GM23338 (cell line): ENCODE measurements at regions not wholly inside any gene's neighbourhood (a gene's known extent, or its start where the extent isn't known, plus 50 kb on each side); places are given as distances from the start of the nearest gene placed in this dataset.

Experiments used
- ATAC-seq: fragments of 200-7000 bp; cut with Tn5 transposase; 3 replicates; pipeline ENCODE4 v1.9.1; 2020
- DNase-seq: peaks from one replicate; pipeline ENCODE4 v3.0.0-alpha.2; 2015; ENCODE audit warnings: low spot score
- H2AFZ ChIP-seq: fragments of 200-600 bp; sonication (generic); 2 replicates; pipeline ENCODE4 v1.8.0; 2016; ENCODE audit warnings: antibody characterized with exemption, mild to moderate bottlenecking, moderate library complexity
- H3F3A ChIP-seq: fragments of 200-600 bp; sonication (generic); replicated peaks from 2 replicates; pipeline ENCODE4 v1.8.0; 2017; ENCODE audit warnings: antibody characterized with exemption, mixed run types, low read depth
- H3K27ac ChIP-seq: fragments of 200-600 bp; sonication (generic); 2 replicates; pipeline ENCODE4 v1.6.1; 2016; ENCODE audit warnings: low read depth
- H3K27me3 ChIP-seq: fragments of 200-600 bp; sonication (generic); 2 replicates; pipeline ENCODE4 v1.8.0; 2016; ENCODE audit warnings: mild to moderate bottlenecking, mixed run types, moderate library complexity; ENCODE audit not compliant: insufficient read depth
- H3K36me3 ChIP-seq: fragments of 200-600 bp; sonication (generic); 2 replicates; pipeline ENCODE4 v1.8.0; 2016; ENCODE audit warnings: mild to moderate bottlenecking; ENCODE audit not compliant: insufficient read depth
- H3K4me1 ChIP-seq: fragments of 200-600 bp; sonication (generic); 2 replicates; pipeline ENCODE4 v1.8.0; 2016; ENCODE audit warnings: mild to moderate bottlenecking, moderate library complexity; ENCODE audit not compliant: insufficient read depth
- H3K4me2 ChIP-seq: fragments of 200-600 bp; sonication (generic); 2 replicates; pipeline ENCODE4 v1.7.1; 2017; ENCODE audit warnings: mixed run types
- H3K4me3 ChIP-seq: fragments of 200-600 bp; sonication (generic); 2 replicates; pipeline ENCODE4 v1.6.1; 2016; ENCODE audit warnings: mixed run types
- H3K79me2 ChIP-seq: fragments of 200-600 bp; sonication (generic); replicated peaks from 2 replicates; pipeline ENCODE4 v1.8.0; 2017; ENCODE audit warnings: mild to moderate bottlenecking; ENCODE audit not compliant: insufficient read depth
- H3K9me2 ChIP-seq: fragments of 200-600 bp; sonication (generic); 2 replicates; pipeline ENCODE4 v1.8.0; 2017; ENCODE audit not compliant: insufficient read depth
- H4K20me1 ChIP-seq: fragments of 200-600 bp; sonication (generic); replicated peaks from 2 replicates; pipeline ENCODE4 v1.8.0; 2017; ENCODE audit warnings: mild to moderate bottlenecking; ENCODE audit not compliant: insufficient read depth
- H3K27ac Mint-ChIP-seq: 2 replicates; pipeline ENCODE4 v1.8.0; 2020; ENCODE audit warnings: inconsistent platforms, mild to moderate bottlenecking, moderate library complexity, mixed read lengths
- H3K27me3 Mint-ChIP-seq: 3 replicates; pipeline ENCODE4 v1.8.0; 2022; ENCODE audit warnings: low read depth, mild to moderate bottlenecking, moderate library complexity, mixed read lengths, inconsistent platforms; ENCODE audit not compliant: insufficient read depth, poor library complexity
- H3K36me3 Mint-ChIP-seq: 3 replicates; pipeline ENCODE4 v1.8.0; 2021; ENCODE audit warnings: low read depth, mild to moderate bottlenecking, inconsistent platforms, moderate library complexity, mixed read lengths
- H3K4me1 Mint-ChIP-seq: 3 replicates; pipeline ENCODE4 v1.8.0; 2020; ENCODE audit warnings: mild to moderate bottlenecking, inconsistent platforms, mixed read lengths
- H3K4me3 Mint-ChIP-seq: 3 replicates; pipeline ENCODE4 v1.8.0; 2021; ENCODE audit warnings: moderate library complexity, mild to moderate bottlenecking, inconsistent platforms, mixed read lengths
- H3K9me3 Mint-ChIP-seq: 3 replicates; pipeline ENCODE4 v1.8.0; 2020; ENCODE audit warnings: moderate library complexity, mild to moderate bottlenecking, inconsistent platforms, mixed read lengths
- CREB1 ChIP-seq: fragments of 250-450 bp; sonication (Bioruptor Pico); IDR thresholded peaks from 2 replicates; pipeline ENCODE4 v1.5.0; 2020; ENCODE audit warnings: low read depth, mild to moderate bottlenecking, moderate library complexity
- EZH2 ChIP-seq: fragments of 200-600 bp; sonication (generic); IDR thresholded peaks from one replicate; pipeline ENCODE4 v1.8.0; 2017; ENCODE audit warnings: antibody characterized with exemption, mild to moderate bottlenecking, low read depth; ENCODE audit not compliant: unreplicated experiment
- EZH2phosphoT487 ChIP-seq: fragments of 200-600 bp; sonication (generic); IDR thresholded peaks from one replicate; pipeline ENCODE4 v1.8.1; 2018; ENCODE audit warnings: antibody characterized with exemption; ENCODE audit not compliant: unreplicated experiment
- JUNB ChIP-seq: IDR thresholded peaks from one replicate; pipeline ENCODE4 v1.6.1; 2016; ENCODE audit warnings: antibody characterized with exemption; ENCODE audit not compliant: unreplicated experiment
- NANOG ChIP-seq: IDR thresholded peaks from 2 replicates; pipeline ENCODE4 v1.6.1; 2016; ENCODE audit warnings: antibody characterized with exemption, borderline replicate concordance
- POLR2AphosphoS5 ChIP-seq: IDR thresholded peaks from 2 replicates; pipeline ENCODE4 v1.6.1; 2016; ENCODE audit warnings: antibody characterized with exemption, low read depth
- REST ChIP-seq: IDR thresholded peaks from one replicate; pipeline ENCODE4 v1.6.1; 2018; ENCODE audit warnings: antibody characterized with exemption; ENCODE audit not compliant: unreplicated experiment
- STAT1 ChIP-seq: IDR thresholded peaks from one replicate; pipeline ENCODE4 v1.6.1; 2016; ENCODE audit warnings: antibody characterized with exemption; ENCODE audit not compliant: unreplicated experiment
- ZNF114 ChIP-seq: fragments of 250-450 bp; sonication (Bioruptor Pico); IDR thresholded peaks from 2 replicates; pipeline ENCODE4 v1.5.0; 2020; ENCODE audit warnings: mild to moderate bottlenecking, moderate library complexity
- ZNF331 ChIP-seq: fragments of 250-450 bp; sonication (Bioruptor Pico); IDR thresholded peaks from 2 replicates; pipeline ENCODE4 v1.5.0; 2020; ENCODE audit warnings: low read depth, mild to moderate bottlenecking, moderate library complexity
- TF ChIP-seq, protein P1 (sequence below), 2 experiments: fragments of 200-600 bp in 1 of 2; sonication (generic) in 1 of 2; conservative IDR thresholded peaks; 2 replicates each; pipeline versions ENCODE4 v1.5.1 to v1.6.1; 2016 to 2017; ENCODE audit warnings: antibody characterized with exemption in 2 of 2, low read depth in 2 of 2, mild to moderate bottlenecking in 2 of 2, moderate library complexity in 1 of 2
- TF ChIP-seq, protein P2 (sequence below): IDR thresholded peaks from 2 replicates; pipeline ENCODE4 v1.6.1; 2016; ENCODE audit warnings: antibody characterized with exemption
- TF ChIP-seq, protein P3 (sequence below): fragments of 250-450 bp; sonication (Bioruptor Pico); IDR thresholded peaks from 2 replicates; pipeline ENCODE4 v1.5.0; 2020; ENCODE audit warnings: mild to moderate bottlenecking, moderate library complexity

- ATAC-seq, result no peak
- Histone ChIP-seq H3K9me2 (no peaks in the 10 kb centered on the region), H3K4me2 (no peak overlapping the region), H4K20me1 (no peaks in the 10 kb centered on the region), H3K4me1 (no peaks in the 10 kb centered on the region; the same call in 1 of the 2 replicates), H3K79me2 (no peaks in the 10 kb centered on the region), H3K4me3 (no peak overlapping the region), H2AFZ (peak overlapping the region; percentile 10; the same call in 1 of the 2 replicates), H3K27me3 (no peaks in the 10 kb centered on the region), H3F3A (no peaks in the 10 kb centered on the region), H3K36me3 (no peaks in the 10 kb centered on the region), H3K27ac (no peak overlapping the region)
- peaks cover 3% of the 10 kb centered on the region for H3K27me3 Mint-ChIP-seq
- H3K4me3 Mint-ChIP-seq, result no peak overlapping the region
- DNase-seq, result no peak
- no peaks in the 10 kb centered on the region; the same call in 2 of the 3 replicates for H3K9me3 Mint-ChIP-seq
- H3K36me3 Mint-ChIP-seq, result no peaks in the 10 kb centered on the region
- no peaks in the 10 kb centered on the region; the same call in 2 of the 3 replicates for H3K4me1 Mint-ChIP-seq
- no peak overlapping the region for H3K27ac Mint-ChIP-seq
- TF ChIP-seq EZH2 (no peak), ZNF114 (no peak), NANOG (no peak), ZNF331 (CRISPR knock-in tag) (no peak), JUNB (no peak), STAT1 (no peak), POLR2AphosphoS5 (no peak), CREB1 (CRISPR knock-in tag) (no peak), EZH2phosphoT487 (no peak), REST (no peak)
- TF ChIP-seq, protein P1, sequence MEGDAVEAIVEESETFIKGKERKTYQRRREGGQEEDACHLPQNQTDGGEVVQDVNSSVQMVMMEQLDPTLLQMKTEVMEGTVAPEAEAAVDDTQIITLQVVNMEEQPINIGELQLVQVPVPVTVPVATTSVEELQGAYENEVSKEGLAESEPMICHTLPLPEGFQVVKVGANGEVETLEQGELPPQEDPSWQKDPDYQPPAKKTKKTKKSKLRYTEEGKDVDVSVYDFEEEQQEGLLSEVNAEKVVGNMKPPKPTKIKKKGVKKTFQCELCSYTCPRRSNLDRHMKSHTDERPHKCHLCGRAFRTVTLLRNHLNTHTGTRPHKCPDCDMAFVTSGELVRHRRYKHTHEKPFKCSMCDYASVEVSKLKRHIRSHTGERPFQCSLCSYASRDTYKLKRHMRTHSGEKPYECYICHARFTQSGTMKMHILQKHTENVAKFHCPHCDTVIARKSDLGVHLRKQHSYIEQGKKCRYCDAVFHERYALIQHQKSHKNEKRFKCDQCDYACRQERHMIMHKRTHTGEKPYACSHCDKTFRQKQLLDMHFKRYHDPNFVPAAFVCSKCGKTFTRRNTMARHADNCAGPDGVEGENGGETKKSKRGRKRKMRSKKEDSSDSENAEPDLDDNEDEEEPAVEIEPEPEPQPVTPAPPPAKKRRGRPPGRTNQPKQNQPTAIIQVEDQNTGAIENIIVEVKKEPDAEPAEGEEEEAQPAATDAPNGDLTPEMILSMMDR (conservative IDR thresholded peaks at IDR 0.05; ENCODE audit: low read depth in 2 of 2), result no peak
- TF ChIP-seq, protein P2, sequence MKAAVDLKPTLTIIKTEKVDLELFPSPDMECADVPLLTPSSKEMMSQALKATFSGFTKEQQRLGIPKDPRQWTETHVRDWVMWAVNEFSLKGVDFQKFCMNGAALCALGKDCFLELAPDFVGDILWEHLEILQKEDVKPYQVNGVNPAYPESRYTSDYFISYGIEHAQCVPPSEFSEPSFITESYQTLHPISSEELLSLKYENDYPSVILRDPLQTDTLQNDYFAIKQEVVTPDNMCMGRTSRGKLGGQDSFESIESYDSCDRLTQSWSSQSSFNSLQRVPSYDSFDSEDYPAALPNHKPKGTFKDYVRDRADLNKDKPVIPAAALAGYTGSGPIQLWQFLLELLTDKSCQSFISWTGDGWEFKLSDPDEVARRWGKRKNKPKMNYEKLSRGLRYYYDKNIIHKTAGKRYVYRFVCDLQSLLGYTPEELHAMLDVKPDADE, result no peak
- TF ChIP-seq, protein P3, sequence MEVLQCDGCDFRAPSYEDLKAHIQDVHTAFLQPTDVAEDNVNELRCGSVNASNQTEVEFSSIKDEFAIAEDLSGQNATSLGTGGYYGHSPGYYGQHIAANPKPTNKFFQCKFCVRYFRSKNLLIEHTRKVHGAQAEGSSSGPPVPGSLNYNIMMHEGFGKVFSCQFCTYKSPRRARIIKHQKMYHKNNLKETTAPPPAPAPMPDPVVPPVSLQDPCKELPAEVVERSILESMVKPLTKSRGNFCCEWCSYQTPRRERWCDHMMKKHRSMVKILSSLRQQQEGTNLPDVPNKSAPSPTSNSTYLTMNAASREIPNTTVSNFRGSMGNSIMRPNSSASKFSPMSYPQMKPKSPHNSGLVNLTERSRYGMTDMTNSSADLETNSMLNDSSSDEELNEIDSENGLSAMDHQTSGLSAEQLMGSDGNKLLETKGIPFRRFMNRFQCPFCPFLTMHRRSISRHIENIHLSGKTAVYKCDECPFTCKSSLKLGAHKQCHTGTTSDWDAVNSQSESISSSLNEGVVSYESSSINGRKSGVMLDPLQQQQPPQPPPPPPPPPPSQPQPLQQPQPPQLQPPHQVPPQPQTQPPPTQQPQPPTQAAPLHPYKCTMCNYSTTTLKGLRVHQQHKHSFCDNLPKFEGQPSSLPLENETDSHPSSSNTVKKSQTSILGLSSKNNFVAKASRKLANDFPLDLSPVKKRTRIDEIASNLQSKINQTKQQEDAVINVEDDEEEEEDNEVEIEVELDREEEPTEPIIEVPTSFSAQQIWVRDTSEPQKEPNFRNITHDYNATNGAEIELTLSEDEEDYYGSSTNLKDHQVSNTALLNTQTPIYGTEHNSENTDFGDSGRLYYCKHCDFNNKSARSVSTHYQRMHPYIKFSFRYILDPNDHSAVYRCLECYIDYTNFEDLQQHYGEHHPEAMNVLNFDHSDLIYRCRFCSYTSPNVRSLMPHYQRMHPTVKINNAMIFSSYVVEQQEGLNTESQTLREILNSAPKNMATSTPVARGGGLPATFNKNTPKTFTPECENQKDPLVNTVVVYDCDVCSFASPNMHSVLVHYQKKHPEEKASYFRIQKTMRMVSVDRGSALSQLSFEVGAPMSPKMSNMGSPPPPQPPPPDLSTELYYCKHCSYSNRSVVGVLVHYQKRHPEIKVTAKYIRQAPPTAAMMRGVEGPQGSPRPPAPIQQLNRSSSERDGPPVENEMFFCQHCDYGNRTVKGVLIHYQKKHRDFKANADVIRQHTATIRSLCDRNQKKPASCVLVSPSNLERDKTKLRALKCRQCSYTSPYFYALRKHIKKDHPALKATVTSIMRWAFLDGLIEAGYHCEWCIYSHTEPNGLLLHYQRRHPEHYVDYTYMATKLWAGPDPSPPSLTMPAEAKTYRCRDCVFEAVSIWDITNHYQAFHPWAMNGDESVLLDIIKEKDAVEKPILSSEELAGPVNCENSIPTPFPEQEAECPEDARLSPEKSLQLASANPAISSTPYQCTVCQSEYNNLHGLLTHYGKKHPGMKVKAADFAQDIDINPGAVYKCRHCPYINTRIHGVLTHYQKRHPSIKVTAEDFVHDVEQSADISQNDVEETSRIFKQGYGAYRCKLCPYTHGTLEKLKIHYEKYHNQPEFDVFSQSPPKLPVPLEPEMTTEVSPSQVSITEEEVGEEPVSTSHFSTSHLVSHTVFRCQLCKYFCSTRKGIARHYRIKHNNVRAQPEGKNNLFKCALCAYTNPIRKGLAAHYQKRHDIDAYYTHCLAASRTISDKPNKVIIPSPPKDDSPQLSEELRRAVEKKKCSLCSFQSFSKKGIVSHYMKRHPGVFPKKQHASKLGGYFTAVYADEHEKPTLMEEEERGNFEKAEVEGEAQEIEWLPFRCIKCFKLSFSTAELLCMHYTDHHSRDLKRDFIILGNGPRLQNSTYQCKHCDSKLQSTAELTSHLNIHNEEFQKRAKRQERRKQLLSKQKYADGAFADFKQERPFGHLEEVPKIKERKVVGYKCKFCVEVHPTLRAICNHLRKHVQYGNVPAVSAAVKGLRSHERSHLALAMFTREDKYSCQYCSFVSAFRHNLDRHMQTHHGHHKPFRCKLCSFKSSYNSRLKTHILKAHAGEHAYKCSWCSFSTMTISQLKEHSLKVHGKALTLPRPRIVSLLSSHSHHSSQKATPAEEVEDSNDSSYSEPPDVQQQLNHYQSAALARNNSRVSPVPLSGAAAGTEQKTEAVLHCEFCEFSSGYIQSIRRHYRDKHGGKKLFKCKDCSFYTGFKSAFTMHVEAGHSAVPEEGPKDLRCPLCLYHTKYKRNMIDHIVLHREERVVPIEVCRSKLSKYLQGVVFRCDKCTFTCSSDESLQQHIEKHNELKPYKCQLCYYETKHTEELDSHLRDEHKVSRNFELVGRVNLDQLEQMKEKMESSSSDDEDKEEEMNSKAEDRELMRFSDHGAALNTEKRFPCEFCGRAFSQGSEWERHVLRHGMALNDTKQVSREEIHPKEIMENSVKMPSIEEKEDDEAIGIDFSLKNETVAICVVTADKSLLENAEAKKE (CRISPR knock-in tag), result no peak
Observed at GRCh38 chr22:36083056-36083455, 54.4 kb upstream of the RBFOX2 start.
